WI38 (cell line): ENCODE measurements at regions not wholly inside any gene's neighbourhood (a gene's known extent, or its start where the extent isn't known, plus 50 kb on each side); places are given as distances from the start of the nearest gene placed in this dataset.
"Not testable (repeated sequence)": the region's sequence is repeated elsewhere in the genome, so short reads cannot be mapped to it uniquely, and the experiment has no call there.

Experiments
- H3K4me3 ChIP-seq: 2 replicates; pipeline ENCODE4 v1.5.1; 2011; ENCODE audit warnings: low read depth, mild to moderate bottlenecking, control low read depth, low read length
- CTCF ChIP-seq: IDR thresholded peaks from 2 replicates; pipeline ENCODE4 v1.5.1; 2012; ENCODE audit warnings: low read depth, mild to moderate bottlenecking, control low read depth, low read length

GRCh38 chr20:51174536-51174935 is 151.6 kb upstream of the KCNG1 start:
- H3K4me3 ChIP-seq = no peak overlapping the region
- TF ChIP-seq CTCF = no peak

GRCh38 chr20:51172558-51173428 is 149.9 kb upstream of the KCNG1 start:
- TF ChIP-seq CTCF = no peak
- no peak overlapping the region for H3K4me3 ChIP-seq

GRCh38 chr20:51171141-51171540 is 148.2 kb upstream of the KCNG1 start:
- TF ChIP-seq CTCF = no peak
- H3K4me3 ChIP-seq = no peak overlapping the region

GRCh38 chr20:51169813-51170212 is 146.9 kb upstream of the KCNG1 start:
- no peak for TF ChIP-seq CTCF
- no peak overlapping the region for H3K4me3 ChIP-seq

GRCh38 chr20:51167911-51168310 is 145.0 kb upstream of the KCNG1 start:
- H3K4me3 ChIP-seq = not testable (repeated sequence)

- no peak for TF ChIP-seq CTCF
- no peak overlapping the region for H3K4me3 ChIP-seq
Observed at GRCh38 chr20:51166489-51166888, 143.6 kb upstream of the KCNG1 start.

- no peak for TF ChIP-seq CTCF
- H3K4me3 ChIP-seq = no peak overlapping the region
Observed at GRCh38 chr20:51165131-51165530, 142.2 kb upstream of the KCNG1 start.

GRCh38 chr20:51164731-51165130 is 141.8 kb upstream of the KCNG1 start:
- no peak for TF ChIP-seq CTCF
- no peak overlapping the region for H3K4me3 ChIP-seq
